ENCODE measurements at regions not wholly inside any gene's neighbourhood (a gene's known extent, or its start where the extent isn't known, plus 50 kb on each side); places are given as distances from the start of the nearest gene placed in this dataset.

GRCh38 chr10:84693006-84693405 lies 364.6 kb downstream of the CCSER2 start:
- intact Hi-C loops (cut with micrococcal nuclease), result no loop called here
- Mint-ChIP-seq H3K4me3 (no peak overlapping the region), H3K4me1 (ENCODE audit: low read depth) (no peaks in the 10 kb centered on the region), H3K36me3 (ENCODE audit: low read depth) (no peaks in the 10 kb centered on the region), H3K27me3 (ENCODE audit: low read depth) (no peaks in the 10 kb centered on the region), H3K27ac (no peak overlapping the region), H3K9me3 (no peaks in the 10 kb centered on the region)
- CTCF ChIA-PET, result interaction anchor here (1.8 kb wide), 1 partner anchor 153 kb away, joined by 5 read pairs; no protein-coding TSS in a partner anchor
- DNase-seq, result no peak

GRCh38 chr10:84695902-84696301 lies 367.5 kb downstream of the CCSER2 start:
- no peak for DNase-seq
- intact Hi-C loops (cut with micrococcal nuclease), result no loop called here
- CTCF ChIA-PET, result interaction anchor here (1.0 kb wide), 1 partner anchor 19 kb away, joined by 3 read pairs; no protein-coding TSS in a partner anchor
- H3K27me3 Mint-ChIP-seq (ENCODE audit: low read depth), result peaks cover 4% of the 10 kb centered on the region
- H3K9me3 Mint-ChIP-seq, result no peaks in the 10 kb centered on the region
- H3K36me3 Mint-ChIP-seq (ENCODE audit: low read depth), result no peaks in the 10 kb centered on the region
- no peaks in the 10 kb centered on the region for H3K4me1 Mint-ChIP-seq (ENCODE audit: low read depth)
- no peak overlapping the region for H3K27ac Mint-ChIP-seq
- H3K4me3 Mint-ChIP-seq, result no peak overlapping the region

DNA sequence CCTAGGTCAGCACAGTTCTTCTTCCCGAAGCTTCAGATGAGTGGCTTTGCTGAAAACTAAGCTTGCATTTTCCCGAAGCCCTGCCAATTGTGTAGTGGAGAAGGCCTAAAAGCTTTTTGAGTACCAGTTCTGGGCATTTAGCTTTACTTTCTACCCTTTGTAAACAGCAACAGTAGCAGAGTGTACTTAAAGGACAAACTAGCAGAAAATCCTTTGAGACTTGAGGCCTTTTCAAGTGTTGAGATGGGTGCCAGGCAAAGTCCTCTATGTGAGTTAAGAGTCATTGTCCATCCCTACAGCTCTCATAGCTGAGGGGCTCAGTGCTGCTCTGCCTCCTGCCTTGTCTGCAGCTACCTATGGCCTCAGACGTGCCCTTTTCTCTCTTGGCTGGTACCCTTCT lies 368.2 kb downstream of the CCSER2 start:
- CTCF ChIA-PET, result interaction anchor here (0.6 to 1.0 kb wide), 2 partner anchors 19 to 155 kb away, joined by 3 read pairs; no protein-coding TSS in a partner anchor
- Mint-ChIP-seq H3K4me1 (ENCODE audit: low read depth) (no peaks in the 10 kb centered on the region), H3K27ac (no peak overlapping the region), H3K4me3 (no peak overlapping the region), H3K9me3 (no peaks in the 10 kb centered on the region), H3K27me3 (ENCODE audit: low read depth) (peaks cover 4% of the 10 kb centered on the region), H3K36me3 (ENCODE audit: low read depth) (no peaks in the 10 kb centered on the region)
- DNase-seq, result no peak
- intact Hi-C loops (cut with micrococcal nuclease), result no loop called here

GRCh38 chr10:84698989-84699388 lies 370.6 kb downstream of the CCSER2 start:
- intact Hi-C loops (cut with micrococcal nuclease), result no loop called here
- Mint-ChIP-seq H3K9me3 (no peaks in the 10 kb centered on the region), H3K4me3 (no peak overlapping the region), H3K27me3 (ENCODE audit: low read depth) (peaks cover 4% of the 10 kb centered on the region), H3K4me1 (ENCODE audit: low read depth) (no peaks in the 10 kb centered on the region), H3K27ac (no peak overlapping the region), H3K36me3 (ENCODE audit: low read depth) (no peaks in the 10 kb centered on the region)
- CTCF ChIA-PET, result no interaction called here
- DNase-seq, result no peak

GRCh38 chr10:84700668-84701369 lies 372.4 kb downstream of the CCSER2 start:
- no peaks in the 10 kb centered on the region for H3K9me3 Mint-ChIP-seq
- DNase-seq, result no peak
- no peaks in the 10 kb centered on the region for H3K36me3 Mint-ChIP-seq (ENCODE audit: low read depth)
- intact Hi-C loops (cut with micrococcal nuclease), result no loop called here
- no peak overlapping the region for H3K4me3 Mint-ChIP-seq
- no peak overlapping the region for H3K27ac Mint-ChIP-seq
- CTCF ChIA-PET, result no interaction called here
- no peaks in the 10 kb centered on the region for H3K4me1 Mint-ChIP-seq (ENCODE audit: low read depth)
- peaks cover 4% of the 10 kb centered on the region for H3K27me3 Mint-ChIP-seq (ENCODE audit: low read depth)

DNA sequence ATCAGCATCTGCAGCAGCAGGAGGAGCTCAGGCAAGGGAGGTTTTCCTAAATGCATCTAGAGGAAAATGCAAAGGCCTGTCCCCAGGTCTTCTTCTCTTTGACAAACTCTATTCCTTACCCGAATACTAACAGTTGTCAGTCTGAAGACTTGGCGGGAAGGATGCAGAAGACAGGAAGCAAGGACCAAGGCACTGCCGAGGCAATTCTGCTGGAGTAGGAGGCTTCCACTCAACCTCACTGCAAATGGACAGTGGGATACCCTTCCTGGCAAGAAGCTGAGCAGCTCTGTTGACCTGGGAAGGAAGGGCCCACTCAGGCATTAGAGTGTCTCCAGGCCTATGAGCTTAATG lies 373.0 kb downstream of the CCSER2 start:
- Mint-ChIP-seq H3K36me3 (ENCODE audit: low read depth) (no peaks in the 10 kb centered on the region), H3K27ac (no peak overlapping the region), H3K9me3 (no peaks in the 10 kb centered on the region), H3K27me3 (ENCODE audit: low read depth) (peaks cover 4% of the 10 kb centered on the region), H3K4me1 (ENCODE audit: low read depth) (no peaks in the 10 kb centered on the region), H3K4me3 (no peak overlapping the region)
- intact Hi-C loops (cut with micrococcal nuclease), result no loop called here
- CTCF ChIA-PET, result no interaction called here
- no peak for DNase-seq

- Mint-ChIP-seq H3K4me1 (ENCODE audit: low read depth) (no peaks in the 10 kb centered on the region), H3K27me3 (ENCODE audit: low read depth) (peaks cover 4% of the 10 kb centered on the region), H3K27ac (no peak overlapping the region), H3K36me3 (ENCODE audit: low read depth) (no peaks in the 10 kb centered on the region), H3K4me3 (no peak overlapping the region), H3K9me3 (no peaks in the 10 kb centered on the region)
- DNase-seq, result no peak
- intact Hi-C loops (cut with micrococcal nuclease), result no loop called here
- CTCF ChIA-PET, result no interaction called here
Observed at GRCh38 chr10:84704101-84704500, 375.7 kb downstream of the CCSER2 start.

- Mint-ChIP-seq H3K4me1 (ENCODE audit: low read depth) (no peaks in the 10 kb centered on the region), H3K9me3 (no peaks in the 10 kb centered on the region), H3K27ac (no peak overlapping the region), H3K27me3 (ENCODE audit: low read depth) (no peaks in the 10 kb centered on the region), H3K4me3 (no peak overlapping the region), H3K36me3 (ENCODE audit: low read depth) (no peaks in the 10 kb centered on the region)
- CTCF ChIA-PET, result no interaction called here
- DNase-seq, result no peak
- intact Hi-C loops (cut with micrococcal nuclease), result no loop called here
Observed at GRCh38 chr10:84706431-84706830, 378.0 kb downstream of the CCSER2 start.

GRCh38 chr10:84706875-84707274 lies 378.5 kb downstream of the CCSER2 start:
- Mint-ChIP-seq H3K4me3 (no peak overlapping the region), H3K27ac (no peak overlapping the region), H3K36me3 (ENCODE audit: low read depth) (no peaks in the 10 kb centered on the region), H3K27me3 (ENCODE audit: low read depth) (no peaks in the 10 kb centered on the region), H3K9me3 (no peaks in the 10 kb centered on the region), H3K4me1 (ENCODE audit: low read depth) (no peaks in the 10 kb centered on the region)
- intact Hi-C loops (cut with micrococcal nuclease), result no loop called here
- CTCF ChIA-PET, result no interaction called here
- DNase-seq, result no peak

DNA sequence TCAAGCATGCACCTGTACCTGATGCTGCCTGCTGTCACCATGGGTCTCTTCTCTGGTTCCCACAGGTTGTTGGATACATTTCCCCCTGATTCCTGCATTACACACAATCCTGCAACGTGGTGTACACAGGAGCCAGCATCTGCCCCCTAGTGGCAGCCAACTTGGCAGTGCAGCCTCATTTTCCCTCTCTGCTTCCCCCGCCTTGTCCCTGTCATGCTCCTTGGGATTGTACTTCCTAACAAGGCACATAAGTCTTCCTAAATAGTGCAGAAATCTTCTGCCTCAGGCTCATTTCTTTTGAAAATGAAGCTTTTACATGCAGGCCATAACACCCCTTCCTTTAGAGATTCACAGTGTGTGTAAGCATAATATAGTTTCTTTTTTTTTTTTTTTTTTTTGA lies 387.5 kb downstream of the CCSER2 start:
- CTCF ChIA-PET, result interaction anchor here (0.6 to 1.2 kb wide), 3 partner anchors 20 to 381 kb away, joined by 3 read pairs; no protein-coding TSS in a partner anchor
- Mint-ChIP-seq H3K27ac (no peak overlapping the region), H3K4me3 (no peak overlapping the region), H3K9me3 (peaks cover 2% of the 10 kb centered on the region), H3K36me3 (ENCODE audit: low read depth) (no peaks in the 10 kb centered on the region), H3K27me3 (ENCODE audit: low read depth) (peaks cover 5% of the 10 kb centered on the region), H3K4me1 (ENCODE audit: low read depth) (no peaks in the 10 kb centered on the region)
- intact Hi-C loops (cut with micrococcal nuclease), result loop anchor here (1.0 kb wide), 2 partner anchors 176 to 452 kb away; no protein-coding TSS in a partner anchor
- peak; percentile 18 for DNase-seq

GRCh38 chr10:84718877-84719616 lies 390.7 kb downstream of the CCSER2 start:
- no peak for DNase-seq
- peaks cover 5% of the 10 kb centered on the region for H3K27me3 Mint-ChIP-seq (ENCODE audit: low read depth)
- CTCF ChIA-PET, result no interaction called here
- peaks cover 2% of the 10 kb centered on the region for H3K9me3 Mint-ChIP-seq
- H3K4me1 Mint-ChIP-seq (ENCODE audit: low read depth), result no peaks in the 10 kb centered on the region
- no peak overlapping the region for H3K4me3 Mint-ChIP-seq
- intact Hi-C loops (cut with micrococcal nuclease), result no loop called here
- no peaks in the 10 kb centered on the region for H3K36me3 Mint-ChIP-seq (ENCODE audit: low read depth)
- H3K27ac Mint-ChIP-seq, result no peak overlapping the region

GRCh38 chr10:84719687-84720086 lies 391.3 kb downstream of the CCSER2 start:
- H3K9me3 Mint-ChIP-seq, result peaks cover 2% of the 10 kb centered on the region

GRCh38 chr10:84727398-84727797 lies 399.0 kb downstream of the CCSER2 start:
- H3K27ac Mint-ChIP-seq, result no peak overlapping the region
- H3K4me3 Mint-ChIP-seq, result no peak overlapping the region
- no peaks in the 10 kb centered on the region for H3K36me3 Mint-ChIP-seq (ENCODE audit: low read depth)
- no peak for DNase-seq
- peaks cover 4% of the 10 kb centered on the region for H3K27me3 Mint-ChIP-seq (ENCODE audit: low read depth)
- H3K9me3 Mint-ChIP-seq, result peaks cover 10% of the 10 kb centered on the region
- CTCF ChIA-PET, result no interaction called here
- no peaks in the 10 kb centered on the region for H3K4me1 Mint-ChIP-seq (ENCODE audit: low read depth)
- intact Hi-C loops (cut with micrococcal nuclease), result no loop called here

More at GRCh38 chr10:84719687-84720086, 391.3 kb downstream of the CCSER2 start:
- no peak for DNase-seq
- Mint-ChIP-seq H3K4me1 (ENCODE audit: low read depth) (no peaks in the 10 kb centered on the region), H3K27ac (no peak overlapping the region), H3K4me3 (no peak overlapping the region), H3K27me3 (ENCODE audit: low read depth) (peaks cover 5% of the 10 kb centered on the region), H3K36me3 (ENCODE audit: low read depth) (no peaks in the 10 kb centered on the region)
- intact Hi-C loops (cut with micrococcal nuclease), result no loop called here
- CTCF ChIA-PET, result no interaction called here
